ENCODE measurements at regions not wholly inside any gene's neighbourhood (a gene's known extent, or its start where the extent isn't known, plus 50 kb on each side); places are given as distances from the start of the nearest gene placed in this dataset.

- no peak for DNase-seq (ENCODE audit: low read depth in 2 of 2, low spot score in 1 of 2)
Measured at GRCh38 chr5:73999297-73999696, 373.3 kb downstream of the ARHGEF28 start.

GRCh38 chr5:73998489-73998888 lies 372.5 kb downstream of the ARHGEF28 start:
- DNase-seq (ENCODE audit: low read depth in 2 of 2, low spot score in 1 of 2), result no peak

GRCh38 chr5:73997960-73998359 lies 372.0 kb downstream of the ARHGEF28 start:
- DNase-seq (ENCODE audit: low read depth in 2 of 2, low spot score in 1 of 2), result no peak

GRCh38 chr5:73996151-73996755 lies 370.3 kb downstream of the ARHGEF28 start:
- DNase-seq (ENCODE audit: low read depth in 2 of 2, low spot score in 1 of 2), result no peak

- DNase-seq (ENCODE audit: low read depth in 2 of 2, low spot score in 1 of 2), result no peak
Measured at GRCh38 chr5:73994963-73995362, 369.0 kb downstream of the ARHGEF28 start.

Measured in stimulated activated CD8-positive, alpha-beta memory T cell treated with anti-CD3 and anti-CD28 coated beads, Interleukin-4, amount 100 ng/mL, for 4 hours (primary cell).